ENCODE measurements at regions not wholly inside any gene's neighbourhood (a gene's known extent, or its start where the extent isn't known, plus 50 kb on each side); places are given as distances from the start of the nearest gene placed in this dataset.

GRCh38 chr3:150062492-150062891 lies 91.8 kb upstream of the PFN2 start:
- Mint-ChIP-seq H3K36me3 (ENCODE audit: unreplicated experiment) (no peaks in the 10 kb centered on the region), H3K9me3 (ENCODE audit: unreplicated experiment) (peaks cover 5% of the 10 kb centered on the region), H3K4me3 (ENCODE audit: unreplicated experiment) (no peak overlapping the region), H3K4me1 (ENCODE audit: low read depth, unreplicated experiment) (peaks cover 31% of the 10 kb centered on the region), H3K27me3 (ENCODE audit: unreplicated experiment) (no peaks in the 10 kb centered on the region), H3K27ac (ENCODE audit: unreplicated experiment) (no peak overlapping the region)
- no peak for DNase-seq
- TF ChIP-seq CTCF (IDR thresholded peaks at IDR 0.05; ENCODE audit: partially characterized antibody, unreplicated experiment): no peak

GRCh38 chr3:150061288-150062024 lies 90.8 kb upstream of the PFN2 start:
- H3K4me3 Mint-ChIP-seq (ENCODE audit: unreplicated experiment): no peak overlapping the region
- no peak overlapping the region for H3K27ac Mint-ChIP-seq (ENCODE audit: unreplicated experiment)
- peaks cover 1% of the 10 kb centered on the region for H3K9me3 Mint-ChIP-seq (ENCODE audit: unreplicated experiment)
- H3K27me3 Mint-ChIP-seq (ENCODE audit: unreplicated experiment): no peaks in the 10 kb centered on the region
- no peak for TF ChIP-seq CTCF (IDR thresholded peaks at IDR 0.05; ENCODE audit: partially characterized antibody, unreplicated experiment)
- H3K4me1 Mint-ChIP-seq (ENCODE audit: low read depth, unreplicated experiment): peaks cover 34% of the 10 kb centered on the region
- no peak for DNase-seq
- H3K36me3 Mint-ChIP-seq (ENCODE audit: unreplicated experiment): no peaks in the 10 kb centered on the region

- Mint-ChIP-seq H3K27ac (ENCODE audit: unreplicated experiment) (no peak overlapping the region), H3K27me3 (ENCODE audit: unreplicated experiment) (no peaks in the 10 kb centered on the region), H3K4me3 (ENCODE audit: unreplicated experiment) (no peak overlapping the region), H3K4me1 (ENCODE audit: low read depth, unreplicated experiment) (peaks cover 38% of the 10 kb centered on the region), H3K36me3 (ENCODE audit: unreplicated experiment) (no peaks in the 10 kb centered on the region), H3K9me3 (ENCODE audit: unreplicated experiment) (peaks cover under 1% of the 10 kb centered on the region)
- DNase-seq: no peak
- TF ChIP-seq CTCF (IDR thresholded peaks at IDR 0.05; ENCODE audit: partially characterized antibody, unreplicated experiment): no peak
These were observed 89.0 kb upstream of the PFN2 start for GRCh38 chr3:150059729-150060128.

- H3K36me3 Mint-ChIP-seq (ENCODE audit: unreplicated experiment): no peaks in the 10 kb centered on the region
- peaks cover 2% of the 10 kb centered on the region for H3K9me3 Mint-ChIP-seq (ENCODE audit: unreplicated experiment)
- no peak overlapping the region for H3K4me3 Mint-ChIP-seq (ENCODE audit: unreplicated experiment)
- no peaks in the 10 kb centered on the region for H3K27me3 Mint-ChIP-seq (ENCODE audit: unreplicated experiment)
- H3K27ac Mint-ChIP-seq (ENCODE audit: unreplicated experiment): no peak overlapping the region
- peaks cover 38% of the 10 kb centered on the region for H3K4me1 Mint-ChIP-seq (ENCODE audit: low read depth, unreplicated experiment)
- no peak for TF ChIP-seq CTCF (IDR thresholded peaks at IDR 0.05; ENCODE audit: partially characterized antibody, unreplicated experiment)
- no peak for DNase-seq
These were observed 88.5 kb upstream of the PFN2 start for GRCh38 chr3:150059241-150059640.

GRCh38 chr3:150057227-150057626 lies 86.5 kb upstream of the PFN2 start:
- no peaks in the 10 kb centered on the region for H3K36me3 Mint-ChIP-seq (ENCODE audit: unreplicated experiment)
- H3K27ac Mint-ChIP-seq (ENCODE audit: unreplicated experiment): no peak overlapping the region

More at GRCh38 chr3:150057227-150057626, 86.5 kb upstream of the PFN2 start:
- Mint-ChIP-seq H3K27me3 (ENCODE audit: unreplicated experiment) (no peaks in the 10 kb centered on the region), H3K4me1 (ENCODE audit: low read depth, unreplicated experiment) (peaks cover 29% of the 10 kb centered on the region), H3K4me3 (ENCODE audit: unreplicated experiment) (no peak overlapping the region), H3K9me3 (ENCODE audit: unreplicated experiment) (peaks cover 2% of the 10 kb centered on the region)
- no peak for TF ChIP-seq CTCF (IDR thresholded peaks at IDR 0.05; ENCODE audit: partially characterized antibody, unreplicated experiment)
- DNase-seq: no peak
